ENCODE measurements at regions not wholly inside any gene's neighbourhood (a gene's known extent, or its start where the extent isn't known, plus 50 kb on each side); places are given as distances from the start of the nearest gene placed in this dataset.

GRCh38 chr4:117621673-117622072, 412.6 kb upstream of the NDST3 start:
- no peak overlapping the region for H3K4me3 ChIP-seq (ENCODE audit: low read depth, low read length)
- no peak for TF ChIP-seq POLR2A (IDR thresholded peaks at IDR 0.05; ENCODE audit: extremely low read depth, insufficient read length)
- TF ChIP-seq MYC (IDR thresholded peaks at IDR 0.05; ENCODE audit: low read depth, low read length): no peak
- TF ChIP-seq CTCF (IDR thresholded peaks at IDR 0.05; ENCODE audit: low read depth, low read length): no peak
- TF ChIP-seq, protein P1, sequence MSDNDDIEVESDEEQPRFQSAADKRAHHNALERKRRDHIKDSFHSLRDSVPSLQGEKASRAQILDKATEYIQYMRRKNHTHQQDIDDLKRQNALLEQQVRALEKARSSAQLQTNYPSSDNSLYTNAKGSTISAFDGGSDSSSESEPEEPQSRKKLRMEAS (IDR thresholded peaks at IDR 0.05; ENCODE audit: low read depth, low read length): no peak
- DNase-seq (ENCODE audit: low read depth): no peak

- H3K4me3 ChIP-seq (ENCODE audit: low read depth, low read length): no peak overlapping the region
- DNase-seq (ENCODE audit: low read depth): no peak
- no peak for TF ChIP-seq POLR2A (IDR thresholded peaks at IDR 0.05; ENCODE audit: extremely low read depth, insufficient read length)
- no peak for TF ChIP-seq CTCF (IDR thresholded peaks at IDR 0.05; ENCODE audit: low read depth, low read length)
- TF ChIP-seq MYC (IDR thresholded peaks at IDR 0.05; ENCODE audit: low read depth, low read length): no peak
- TF ChIP-seq, protein P1 (IDR thresholded peaks at IDR 0.05; ENCODE audit: low read depth, low read length): no peak
These were observed 411.0 kb upstream of the NDST3 start for GRCh38 chr4:117623326-117623725.

GRCh38 chr4:117626664-117627063, 407.6 kb upstream of the NDST3 start:
- no peak overlapping the region for H3K4me3 ChIP-seq (ENCODE audit: low read depth, low read length)
- no peak for DNase-seq (ENCODE audit: low read depth)
- TF ChIP-seq, protein P1 (IDR thresholded peaks at IDR 0.05; ENCODE audit: low read depth, low read length): no peak
- TF ChIP-seq CTCF (IDR thresholded peaks at IDR 0.05; ENCODE audit: low read depth, low read length): no peak
- TF ChIP-seq MYC (IDR thresholded peaks at IDR 0.05; ENCODE audit: low read depth, low read length): no peak
- no peak for TF ChIP-seq POLR2A (IDR thresholded peaks at IDR 0.05; ENCODE audit: extremely low read depth, insufficient read length)

GRCh38 chr4:117634716-117635115, 399.6 kb upstream of the NDST3 start:
- TF ChIP-seq, protein P1 (IDR thresholded peaks at IDR 0.05; ENCODE audit: low read depth, low read length): no peak
- TF ChIP-seq CTCF (IDR thresholded peaks at IDR 0.05; ENCODE audit: low read depth, low read length) (no peak), MYC (IDR thresholded peaks at IDR 0.05; ENCODE audit: low read depth, low read length) (no peak), POLR2A (IDR thresholded peaks at IDR 0.05; ENCODE audit: extremely low read depth, insufficient read length) (no peak)
- DNase-seq (ENCODE audit: low read depth): no peak
- H3K4me3 ChIP-seq (ENCODE audit: low read depth, low read length): no peak overlapping the region

GRCh38 chr4:117637347-117637746, 396.9 kb upstream of the NDST3 start:
- peak; percentile 1 for DNase-seq (ENCODE audit: low read depth)
- TF ChIP-seq CTCF (IDR thresholded peaks at IDR 0.05; ENCODE audit: low read depth, low read length) (no peak), POLR2A (IDR thresholded peaks at IDR 0.05; ENCODE audit: extremely low read depth, insufficient read length) (no peak), MYC (IDR thresholded peaks at IDR 0.05; ENCODE audit: low read depth, low read length) (no peak)
- TF ChIP-seq, protein P1 (IDR thresholded peaks at IDR 0.05; ENCODE audit: low read depth, low read length): no peak
- H3K4me3 ChIP-seq (ENCODE audit: low read depth, low read length): no peak overlapping the region

DNA sequence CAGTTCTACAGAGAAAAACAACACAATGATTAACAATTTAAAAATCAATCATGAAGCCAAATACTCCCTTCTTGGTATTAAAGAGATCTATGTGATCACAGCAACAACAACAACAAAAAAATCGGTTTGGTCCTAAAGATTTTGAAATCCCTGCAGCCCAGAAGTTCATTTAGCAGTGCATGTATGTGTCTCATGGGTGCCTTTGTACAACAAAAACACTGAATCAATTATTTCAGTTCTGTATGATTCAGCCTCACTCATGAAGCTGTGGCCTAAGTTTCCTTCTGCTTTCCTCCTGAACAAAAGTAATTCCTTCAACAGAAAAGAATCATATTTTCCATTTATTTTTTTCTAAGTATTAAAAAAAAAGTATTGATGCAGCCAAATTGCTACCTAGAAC, 393.4 kb upstream of the NDST3 start:
- DNase-seq (ENCODE audit: low read depth): no peak
- TF ChIP-seq, protein P1 (IDR thresholded peaks at IDR 0.05; ENCODE audit: low read depth, low read length): no peak
- no peak for TF ChIP-seq MYC (IDR thresholded peaks at IDR 0.05; ENCODE audit: low read depth, low read length)
- no peak for TF ChIP-seq POLR2A (IDR thresholded peaks at IDR 0.05; ENCODE audit: extremely low read depth, insufficient read length)
- TF ChIP-seq CTCF (IDR thresholded peaks at IDR 0.05; ENCODE audit: low read depth, low read length): no peak
- no peak overlapping the region for H3K4me3 ChIP-seq (ENCODE audit: low read depth, low read length)

Measured in NB4 (cell line).